H1 (cell line): ENCODE measurements at regions not wholly inside any gene's neighbourhood (a gene's known extent, or its start where the extent isn't known, plus 50 kb on each side); places are given as distances from the start of the nearest gene placed in this dataset.

Experiments
- CTCF ChIA-PET: fragments of 300-600 bp; sonication (Branson Sonifier 250); formaldehyde crosslinking; loops from one replicate; lab custom pipeline; 2021; ENCODE audit not compliant: partially characterized antibody; lab: Charles Lee
- POLR2A ChIA-PET: fragments of 300-600 bp; sonication (Branson Sonifier 250); formaldehyde crosslinking; loops from one replicate; lab custom pipeline; 2021; ENCODE audit warnings: inconsistent platforms; ENCODE audit not compliant: partially characterized antibody; lab: Charles Lee
- DNase-seq, 2 experiments: peaks; one replicate each; pipeline versions ENCODE4 v3.0.0 to v3.0.0-alpha.2; 2010 to 2022; ENCODE audit warnings: low spot score in 2 of 2, low read depth in 1 of 2, mixed read lengths in 1 of 2
- FAIRE-seq: peaks from 2 replicates; lab custom pipeline; 2011; peaks lifted over from hg19 to GRCh38; lab: Jason Lieb, UNC
- H2AFZ ChIP-seq: 2 replicates; pipeline ENCODE4 v1.8.1; 2012; ENCODE audit warnings: low read length, inconsistent platforms
- H2AK5ac ChIP-seq: 2 replicates; pipeline ENCODE4 v1.6.1; 2013; ENCODE audit warnings: low read depth, low read length
- H2BK120ac ChIP-seq: replicated peaks from 2 replicates; pipeline ENCODE3; 2013; ENCODE audit warnings: low read depth, low read length, inconsistent platforms
- H2BK12ac ChIP-seq: 2 replicates; pipeline ENCODE4 v1.6.1; 2013; ENCODE audit warnings: low read depth, low read length
- H2BK15ac ChIP-seq: 2 replicates; pipeline ENCODE4 v1.6.1; 2013; ENCODE audit warnings: low read length
- H2BK20ac ChIP-seq: 2 replicates; pipeline ENCODE4 v1.6.1; 2013; ENCODE audit warnings: low read length
- H2BK5ac ChIP-seq: 2 replicates; pipeline ENCODE4 v1.6.1; 2013; ENCODE audit warnings: low read depth, low read length
- H3K14ac ChIP-seq: 2 replicates; pipeline ENCODE4 v1.6.1; 2013; ENCODE audit warnings: inconsistent platforms; ENCODE audit not compliant: insufficient read length
- H3K18ac ChIP-seq: 2 replicates; pipeline ENCODE4 v1.6.1; 2013; ENCODE audit warnings: low read length; ENCODE audit errors: extremely low read depth
- H3K23ac ChIP-seq: 2 replicates; pipeline ENCODE4 v1.6.1; 2013; ENCODE audit warnings: inconsistent platforms; ENCODE audit not compliant: insufficient read length
- H3K23me2 ChIP-seq: 2 replicates; pipeline ENCODE4 v1.6.1; 2013; ENCODE audit warnings: low read depth, low read length
- H3K27ac ChIP-seq: 2 replicates; pipeline ENCODE4 v1.6.1; 2011; ENCODE audit warnings: low read depth, low read length, inconsistent platforms
- H3K27me3 ChIP-seq, 4 experiments: replicated peaks in 1 of 4; 1 replicate in 1 of 4; 2 replicates in 3 of 4; pipeline versions ENCODE4 v1.6.1 to v1.8.1; 2011 to 2013; ENCODE audit warnings: low read length in 3 of 4, mild to moderate bottlenecking in 3 of 4, inconsistent platforms in 2 of 4, mixed read lengths in 2 of 4, moderate library complexity in 1 of 4; ENCODE audit not compliant: control insufficient read depth in 3 of 4, insufficient read depth in 3 of 4; ENCODE audit errors: extremely low read depth in 1 of 4
- H3K36me3 ChIP-seq, 4 experiments: 2 replicates each; pipeline versions ENCODE4 v1.6.1 to v1.8.1; 2011 to 2013; ENCODE audit warnings: mild to moderate bottlenecking in 4 of 4, low read length in 3 of 4, moderate library complexity in 2 of 4, control low read depth in 1 of 4, inconsistent platforms in 1 of 4; ENCODE audit not compliant: insufficient read depth in 4 of 4, control insufficient read depth in 2 of 4
- H3K4ac ChIP-seq: replicated peaks from 2 replicates; pipeline ENCODE3; 2013; ENCODE audit warnings: low read length, low read depth, mixed read lengths, inconsistent platforms; ENCODE audit not compliant: insufficient read length
- H3K4me1 ChIP-seq, 4 experiments: replicated peaks in 1 of 4; 1 replicate in 1 of 4; 2 replicates in 3 of 4; pipeline versions ENCODE4 v1.6.1 to v1.8.1; 2011 to 2013; ENCODE audit warnings: low read length in 3 of 4, inconsistent platforms in 2 of 4, mixed read lengths in 1 of 4; ENCODE audit not compliant: insufficient read depth in 4 of 4, control insufficient read depth in 3 of 4
- H3K4me2 ChIP-seq, 2 experiments: 2 replicates each; pipeline versions ENCODE4 v1.6.1 to v1.8.1; 2011 to 2013; ENCODE audit warnings: low read depth in 2 of 2, low read length in 2 of 2, control low read depth in 1 of 2, inconsistent platforms in 1 of 2, mild to moderate bottlenecking in 1 of 2; ENCODE audit not compliant: insufficient read depth in 1 of 2
- H3K4me3 ChIP-seq, 4 experiments: fragments of 200-600, 300-600 bp in 1 of 4; sonication (generic), shearing (Covaris generic), sonication (Bioruptor Twin) in 1 of 4; 2 replicates each; pipeline versions ENCODE4 v1.5.1 to v1.8.1; 2011 to 2016; ENCODE audit warnings: low read length in 4 of 4, low read depth in 3 of 4, control low read depth in 2 of 4, inconsistent platforms in 2 of 4, mild to moderate bottlenecking in 2 of 4, mixed read lengths in 1 of 4, moderate library complexity in 1 of 4; ENCODE audit not compliant: insufficient read depth in 2 of 4; ENCODE audit errors: extremely low read depth in 1 of 4
- H3K56ac ChIP-seq: replicated peaks from 2 replicates; pipeline ENCODE3; 2013; ENCODE audit warnings: low read depth, mild to moderate bottlenecking, mixed read lengths, low read length, inconsistent platforms; ENCODE audit not compliant: insufficient read length
- H3K79me1 ChIP-seq: 2 replicates; pipeline ENCODE4 v1.6.1; 2013; ENCODE audit warnings: low read depth, low read length, control low read depth
- H3K79me2 ChIP-seq, 2 experiments: 2 replicates each; pipeline versions ENCODE4 v1.6.1 to v1.8.1; 2012 to 2013; ENCODE audit warnings: low read length in 2 of 2, mild to moderate bottlenecking in 2 of 2, inconsistent platforms in 1 of 2; ENCODE audit not compliant: insufficient read depth in 2 of 2, control insufficient read depth in 1 of 2
- H3K9ac ChIP-seq, 4 experiments: replicated peaks in 1 of 4; 1 replicate in 1 of 4; 2 replicates in 3 of 4; pipeline versions ENCODE4 v1.6.1 to v1.8.1; 2011 to 2013; ENCODE audit warnings: low read depth in 3 of 4, low read length in 3 of 4, control low read depth in 2 of 4, mild to moderate bottlenecking in 2 of 4, moderate library complexity in 2 of 4, inconsistent platforms in 1 of 4; ENCODE audit errors: extremely low read depth in 1 of 4
- H3K9me3 ChIP-seq, 2 experiments: 2 replicates each; pipeline versions ENCODE4 v1.6.1 to v1.8.1; 2012 to 2013; ENCODE audit warnings: mild to moderate bottlenecking in 2 of 2, moderate library complexity in 2 of 2, control low read depth in 1 of 2, inconsistent platforms in 1 of 2, low read depth in 1 of 2, low read length in 1 of 2, mixed read lengths in 1 of 2; ENCODE audit not compliant: insufficient read depth in 2 of 2
- H4K20me1 ChIP-seq, 2 experiments: replicated peaks in 1 of 2; 2 replicates each; pipeline versions ENCODE3 to v1.8.1; 2011 to 2013; ENCODE audit warnings: inconsistent platforms in 2 of 2, low read length in 2 of 2, mild to moderate bottlenecking in 1 of 2; ENCODE audit not compliant: insufficient read depth in 2 of 2, control insufficient read depth in 1 of 2
- H4K5ac ChIP-seq: 2 replicates; pipeline ENCODE4 v1.6.1; 2013; ENCODE audit warnings: low read length, low read depth, mixed read lengths, inconsistent platforms; ENCODE audit not compliant: insufficient read length
- H4K8ac ChIP-seq: 2 replicates; pipeline ENCODE4 v1.8.0; 2013; ENCODE audit warnings: mild to moderate bottlenecking, moderate library complexity, low read length, inconsistent platforms; ENCODE audit not compliant: insufficient read depth; ENCODE audit errors: extremely low read depth
- H4K91ac ChIP-seq: replicated peaks from 2 replicates; pipeline ENCODE3; 2013; ENCODE audit warnings: low read length, mixed read lengths, inconsistent platforms; ENCODE audit not compliant: insufficient read length
- ASH2L ChIP-seq: fragments of 200-600, 300-600 bp; sonication (generic); IDR thresholded peaks from one replicate; pipeline ENCODE4 v1.7.1; 2017; ENCODE audit warnings: low read length
- CBX8 ChIP-seq: fragments of 300-800, 300-1000 bp; sonication (generic); IDR thresholded peaks from 2 replicates; pipeline ENCODE4 v1.7.1; 2016; ENCODE audit warnings: low read depth, low read length, borderline replicate concordance
- CHD1 ChIP-seq: IDR thresholded peaks from 2 replicates; pipeline ENCODE4 v1.6.1; 2012; ENCODE audit warnings: low read depth, low read length, improper control_type of control experiment
- CHD2 ChIP-seq: IDR thresholded peaks from 2 replicates; pipeline ENCODE4 v1.6.1; 2012; ENCODE audit warnings: low read length, improper control_type of control experiment
- FOSL1 ChIP-seq: IDR thresholded peaks from 2 replicates; pipeline ENCODE4 v1.6.1; 2011; ENCODE audit warnings: mild to moderate bottlenecking, low read depth, low read length, moderate library complexity; ENCODE audit not compliant: insufficient read depth
- MAFK ChIP-seq: IDR thresholded peaks from 2 replicates; pipeline ENCODE4 v1.6.1; 2012; ENCODE audit warnings: low read depth, mild to moderate bottlenecking, improper control_type of control experiment, low read length
- NRF1 ChIP-seq: IDR thresholded peaks from 2 replicates; pipeline ENCODE4 v1.6.1; 2011; ENCODE audit warnings: mild to moderate bottlenecking, low read depth, low read length, improper control_type of control experiment
- PHF8 ChIP-seq: fragments of 200-600 bp; sonication (generic); conservative IDR thresholded peaks from 2 replicates; pipeline ENCODE4 v1.7.1; 2012; ENCODE audit warnings: low read depth, mild to moderate bottlenecking, inconsistent platforms, low read length, moderate library complexity
- SIN3A ChIP-seq, 2 experiments: IDR thresholded peaks in 1 of 2; conservative IDR thresholded peaks in 1 of 2; 2 replicates each; pipeline ENCODE4 v1.6.1; 2011 to 2012; ENCODE audit warnings: low read length in 2 of 2, improper control_type of control experiment in 1 of 2, low read depth in 1 of 2, mild to moderate bottlenecking in 1 of 2
- SIX5 ChIP-seq: IDR thresholded peaks from 2 replicates; pipeline ENCODE4 v1.6.1; 2011; ENCODE audit warnings: mild to moderate bottlenecking, low read depth, low read length
- WGBS, 2 experiments: shearing (Covaris generic) in 1 of 2; methylation state at CpG; one replicate each; pipeline versions ENCODE4 v1.1.6 to v1.1.7; 2013 to 2015; ENCODE audit warnings: low lambda C conversion rate in 2 of 2, mixed read lengths in 2 of 2, inconsistent platforms in 1 of 2, low coverage in 1 of 2, missing lambda C conversion rate in 1 of 2; ENCODE audit not compliant: insufficient replicate concordance in 2 of 2, insufficient coverage in 1 of 2, insufficient read length in 1 of 2; ENCODE audit errors: extremely low coverage in 1 of 2, missing lambda C conversion rate in 1 of 2; 5-methylcytosine and 5-hydroxymethylcytosine counted together

GRCh38 chr3:115450036-115450435 is 173.3 kb upstream of the GAP43 start:
- Histone ChIP-seq H3K4me1 (no peaks in the 10 kb centered on the region), H2BK20ac (no peak overlapping the region), H3K18ac (no peak overlapping the region), H2BK120ac (no peak overlapping the region), H3K4ac (no peak overlapping the region), H3K9me3 (no peaks in the 10 kb centered on the region), H3K79me2 (no peaks in the 10 kb centered on the region), H4K8ac (no peak overlapping the region), H2BK15ac (no peak overlapping the region), H3K36me3 (no peaks in the 10 kb centered on the region; a peak in 1 of 8 replicates), H2BK5ac (no peak overlapping the region), H3K4me3 (no peak overlapping the region), H3K23me2 (no peaks in the 10 kb centered on the region), H2AK5ac (no peak overlapping the region), H2BK12ac (no peak overlapping the region), H3K27ac (no peak overlapping the region), H3K9ac (no peak overlapping the region), H3K27me3 (no peaks in the 10 kb centered on the region), H4K5ac (no peak overlapping the region), H4K91ac (no peak overlapping the region), H4K20me1 (no peaks in the 10 kb centered on the region), H3K14ac (no peak overlapping the region), H3K56ac (no peak overlapping the region), H2AFZ (no peak overlapping the region), H3K23ac (no peak overlapping the region), H3K4me2 (no peak overlapping the region), H3K79me1 (no peaks in the 10 kb centered on the region)
- CTCF ChIA-PET, result interaction anchor here (1.3 kb wide), 1 partner anchor 13 kb away, joined by 3 read pairs; no protein-coding TSS in a partner anchor
- FAIRE-seq (no peak), DNase-seq (no peak)
- 68% methylated on average over 4 of the region's 4 CpGs; no CpG with 5 or more reads in 1 of the 2 experiments for WGBS, 2 experiments
- no peak for TF ChIP-seq ASH2L
- no peak for TF ChIP-seq CHD1
- TF ChIP-seq PHF8, result no peak
- TF ChIP-seq SIX5, result no peak
- TF ChIP-seq FOSL1, result no peak
- no peak for TF ChIP-seq SIN3A (conservative IDR thresholded peaks at IDR 0.05 in 1 of 2, IDR thresholded peaks at IDR 0.05 in 1 of 2; ENCODE audit: low read depth in 1 of 2, low read length in 2 of 2)
- no peak for TF ChIP-seq NRF1
- TF ChIP-seq CHD2, result no peak
- no peak for TF ChIP-seq CBX8
- TF ChIP-seq MAFK, result no peak
- POLR2A ChIA-PET, result no interaction called here
